GM12878 (cell line): ENCODE measurements at regions not wholly inside any gene's neighbourhood (a gene's known extent, or its start where the extent isn't known, plus 50 kb on each side); places are given as distances from the start of the nearest gene placed in this dataset.

ENCODE experiments used
- BHLHE40 ChIP-seq, 2 experiments: fragments of 450-650 bp in 1 of 2; IDR thresholded peaks; 2 replicates each; pipeline ENCODE4 v1.6.1; 2011 to 2017; ENCODE audit warnings: low read depth in 2 of 2, borderline replicate concordance in 1 of 2, improper control_type of control experiment in 1 of 2, low read length in 1 of 2, mild to moderate bottlenecking in 1 of 2
- BMI1 ChIP-seq: fragments of 450-650 bp; IDR thresholded peaks from 2 replicates; pipeline ENCODE4 v1.6.1; 2016; ENCODE audit warnings: mild to moderate bottlenecking, moderate library complexity, borderline replicate concordance
- SMC3 ChIP-seq: IDR thresholded peaks from 2 replicates; pipeline ENCODE4 v1.6.1; 2011; ENCODE audit warnings: low read length, improper control_type of control experiment, borderline replicate concordance
- TF ChIP-seq, protein P1 (sequence below): IDR thresholded peaks from 2 replicates; pipeline ENCODE4 v1.6.1; 2012; ENCODE audit warnings: improper control_type of control experiment, low read depth, low read length; ENCODE audit not compliant: insufficient replicate concordance

DNA sequence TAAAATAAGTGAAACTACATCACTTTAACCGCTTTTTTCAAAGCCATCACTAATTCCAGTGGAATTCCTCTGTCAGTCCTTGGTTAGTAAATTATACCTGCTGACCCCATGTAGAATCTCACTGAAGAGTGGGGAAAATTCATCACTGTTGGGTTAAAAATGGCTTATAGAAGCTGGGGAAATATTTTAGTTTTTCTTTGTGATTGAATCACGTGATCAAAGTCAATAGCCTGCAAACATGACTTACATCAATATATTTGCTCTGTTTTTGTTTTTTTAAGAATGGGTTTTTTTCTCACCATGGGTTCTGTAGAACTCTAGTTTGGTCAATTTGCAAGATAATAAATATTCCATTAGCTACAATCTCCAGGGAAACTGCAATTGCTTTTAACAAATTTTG lies 445.2 kb upstream of the FAM47C start:
- TF ChIP-seq BMI1, result no peak
- no peak for TF ChIP-seq SMC3
- no peak for TF ChIP-seq BHLHE40 (IDR thresholded peaks at IDR 0.05; ENCODE audit: borderline replicate concordance in 1 of 2, low read depth in 2 of 2, low read length in 1 of 2)
- TF ChIP-seq, protein P1, sequence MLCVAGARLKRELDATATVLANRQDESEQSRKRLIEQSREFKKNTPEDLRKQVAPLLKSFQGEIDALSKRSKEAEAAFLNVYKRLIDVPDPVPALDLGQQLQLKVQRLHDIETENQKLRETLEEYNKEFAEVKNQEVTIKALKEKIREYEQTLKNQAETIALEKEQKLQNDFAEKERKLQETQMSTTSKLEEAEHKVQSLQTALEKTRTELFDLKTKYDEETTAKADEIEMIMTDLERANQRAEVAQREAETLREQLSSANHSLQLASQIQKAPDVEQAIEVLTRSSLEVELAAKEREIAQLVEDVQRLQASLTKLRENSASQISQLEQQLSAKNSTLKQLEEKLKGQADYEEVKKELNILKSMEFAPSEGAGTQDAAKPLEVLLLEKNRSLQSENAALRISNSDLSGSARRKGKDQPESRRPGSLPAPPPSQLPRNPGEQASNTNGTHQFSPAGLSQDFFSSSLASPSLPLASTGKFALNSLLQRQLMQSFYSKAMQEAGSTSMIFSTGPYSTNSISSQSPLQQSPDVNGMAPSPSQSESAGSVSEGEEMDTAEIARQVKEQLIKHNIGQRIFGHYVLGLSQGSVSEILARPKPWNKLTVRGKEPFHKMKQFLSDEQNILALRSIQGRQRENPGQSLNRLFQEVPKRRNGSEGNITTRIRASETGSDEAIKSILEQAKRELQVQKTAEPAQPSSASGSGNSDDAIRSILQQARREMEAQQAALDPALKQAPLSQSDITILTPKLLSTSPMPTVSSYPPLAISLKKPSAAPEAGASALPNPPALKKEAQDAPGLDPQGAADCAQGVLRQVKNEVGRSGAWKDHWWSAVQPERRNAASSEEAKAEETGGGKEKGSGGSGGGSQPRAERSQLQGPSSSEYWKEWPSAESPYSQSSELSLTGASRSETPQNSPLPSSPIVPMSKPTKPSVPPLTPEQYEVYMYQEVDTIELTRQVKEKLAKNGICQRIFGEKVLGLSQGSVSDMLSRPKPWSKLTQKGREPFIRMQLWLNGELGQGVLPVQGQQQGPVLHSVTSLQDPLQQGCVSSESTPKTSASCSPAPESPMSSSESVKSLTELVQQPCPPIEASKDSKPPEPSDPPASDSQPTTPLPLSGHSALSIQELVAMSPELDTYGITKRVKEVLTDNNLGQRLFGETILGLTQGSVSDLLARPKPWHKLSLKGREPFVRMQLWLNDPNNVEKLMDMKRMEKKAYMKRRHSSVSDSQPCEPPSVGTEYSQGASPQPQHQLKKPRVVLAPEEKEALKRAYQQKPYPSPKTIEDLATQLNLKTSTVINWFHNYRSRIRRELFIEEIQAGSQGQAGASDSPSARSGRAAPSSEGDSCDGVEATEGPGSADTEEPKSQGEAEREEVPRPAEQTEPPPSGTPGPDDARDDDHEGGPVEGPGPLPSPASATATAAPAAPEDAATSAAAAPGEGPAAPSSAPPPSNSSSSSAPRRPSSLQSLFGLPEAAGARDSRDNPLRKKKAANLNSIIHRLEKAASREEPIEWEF, result no peak
